HUES6 (cell line): ENCODE measurements at regions not wholly inside any gene's neighbourhood (a gene's known extent, or its start where the extent isn't known, plus 50 kb on each side); places are given as distances from the start of the nearest gene placed in this dataset.

Experiments used
- H3K27ac ChIP-seq: 2 replicates; pipeline ENCODE4 v1.7.0; 2013; ENCODE audit warnings: low read depth, mild to moderate bottlenecking, low read length, inconsistent platforms
- H3K27me3 ChIP-seq: 2 replicates; pipeline ENCODE4 v1.6.1; 2013; ENCODE audit warnings: low read length; ENCODE audit not compliant: control insufficient read depth, insufficient read depth
- H3K36me3 ChIP-seq: 2 replicates; pipeline ENCODE4 v1.6.1; 2013; ENCODE audit warnings: low read length; ENCODE audit not compliant: control insufficient read depth, insufficient read depth
- H3K4me1 ChIP-seq: 2 replicates; pipeline ENCODE4 v1.6.1; 2013; ENCODE audit warnings: low read length; ENCODE audit not compliant: control insufficient read depth, insufficient read depth
- H3K4me3 ChIP-seq: 2 replicates; pipeline ENCODE4 v1.5.1; 2013; ENCODE audit warnings: low read depth, low read length
- H3K9ac ChIP-seq: one replicate; pipeline ENCODE4 v1.6.1; 2013; ENCODE audit warnings: mild to moderate bottlenecking, low read length
- H3K9me3 ChIP-seq: 2 replicates; pipeline ENCODE4 v1.6.1; 2013; ENCODE audit warnings: low read depth, low read length; ENCODE audit not compliant: control insufficient read depth, insufficient read depth

- Histone ChIP-seq H3K9me3 (0 out of 2 replicates have a peak, but pooled peaks cover 2% of the 10 kb centered on the region), H3K27me3 (no peaks in the 10 kb centered on the region), H3K4me3 (no peak overlapping the region), H3K27ac (no peak overlapping the region), H3K4me1 (no peaks in the 10 kb centered on the region), H3K9ac (no peak overlapping the region), H3K36me3 (no peaks in the 10 kb centered on the region)
Measured at GRCh38 chr14:83529531-83529930, 1995.9 kb upstream of the SEL1L start.

GRCh38 chr14:83533734-83534133 is 1996.2 kb upstream of the FLRT2 start:
- H3K27ac ChIP-seq: no peak overlapping the region
- no peak overlapping the region for H3K9ac ChIP-seq
- H3K27me3 ChIP-seq: no peaks in the 10 kb centered on the region
- H3K4me1 ChIP-seq: no peaks in the 10 kb centered on the region
- no peak overlapping the region for H3K4me3 ChIP-seq
- H3K36me3 ChIP-seq: no peaks in the 10 kb centered on the region
- H3K9me3 ChIP-seq: no peaks in the 10 kb centered on the region

GRCh38 chr14:83534995-83535394 is 1994.9 kb upstream of the FLRT2 start:
- Histone ChIP-seq H3K27me3 (no peaks in the 10 kb centered on the region), H3K27ac (no peak overlapping the region), H3K4me1 (no peaks in the 10 kb centered on the region), H3K4me3 (no peak overlapping the region), H3K36me3 (no peaks in the 10 kb centered on the region), H3K9ac (no peak overlapping the region), H3K9me3 (no peaks in the 10 kb centered on the region)

- Histone ChIP-seq H3K9me3 (no peaks in the 10 kb centered on the region), H3K27ac (no peak overlapping the region), H3K27me3 (no peaks in the 10 kb centered on the region), H3K4me3 (no peak overlapping the region), H3K9ac (no peak overlapping the region), H3K4me1 (no peaks in the 10 kb centered on the region), H3K36me3 (no peaks in the 10 kb centered on the region)
Measured at GRCh38 chr14:83535444-83535843, 1994.5 kb upstream of the FLRT2 start.

GRCh38 chr14:83541147-83541546 is 1988.8 kb upstream of the FLRT2 start:
- Histone ChIP-seq H3K27me3 (no peaks in the 10 kb centered on the region), H3K4me1 (no peaks in the 10 kb centered on the region), H3K9ac (no peak overlapping the region), H3K4me3 (no peak overlapping the region), H3K36me3 (no peaks in the 10 kb centered on the region), H3K9me3 (no peaks in the 10 kb centered on the region), H3K27ac (no peak overlapping the region)

GRCh38 chr14:83548061-83548839 is 1981.7 kb upstream of the FLRT2 start:
- Histone ChIP-seq H3K4me3 (no peak overlapping the region), H3K9me3 (no peaks in the 10 kb centered on the region), H3K27me3 (no peaks in the 10 kb centered on the region), H3K9ac (no peak overlapping the region), H3K36me3 (no peaks in the 10 kb centered on the region), H3K27ac (no peak overlapping the region), H3K4me1 (no peaks in the 10 kb centered on the region)

GRCh38 chr14:83556065-83556464 is 1973.9 kb upstream of the FLRT2 start:
- H3K4me1 ChIP-seq: no peaks in the 10 kb centered on the region
- H3K27ac ChIP-seq: no peak overlapping the region
- H3K4me3 ChIP-seq: no peak overlapping the region
- no peaks in the 10 kb centered on the region for H3K9me3 ChIP-seq
- no peaks in the 10 kb centered on the region for H3K27me3 ChIP-seq
- no peaks in the 10 kb centered on the region for H3K36me3 ChIP-seq
- no peak overlapping the region for H3K9ac ChIP-seq

GRCh38 chr14:83556746-83557453 is 1973.0 kb upstream of the FLRT2 start:
- Histone ChIP-seq H3K27ac (no peak overlapping the region), H3K27me3 (no peaks in the 10 kb centered on the region), H3K4me3 (no peak overlapping the region), H3K4me1 (no peaks in the 10 kb centered on the region), H3K36me3 (no peaks in the 10 kb centered on the region), H3K9ac (no peak overlapping the region), H3K9me3 (no peaks in the 10 kb centered on the region)

- no peaks in the 10 kb centered on the region for H3K27me3 ChIP-seq
Measured at GRCh38 chr14:83558946-83559345, 1971.0 kb upstream of the FLRT2 start.

GRCh38 chr14:83559721-83560120 is 1970.2 kb upstream of the FLRT2 start:
- Histone ChIP-seq H3K9me3 (no peaks in the 10 kb centered on the region), H3K36me3 (no peaks in the 10 kb centered on the region), H3K9ac (no peak overlapping the region), H3K4me3 (no peak overlapping the region), H3K27me3 (no peaks in the 10 kb centered on the region), H3K4me1 (no peaks in the 10 kb centered on the region), H3K27ac (no peak overlapping the region)

More at GRCh38 chr14:83558946-83559345, 1971.0 kb upstream of the FLRT2 start:
- Histone ChIP-seq H3K9ac (no peak overlapping the region), H3K4me1 (no peaks in the 10 kb centered on the region), H3K4me3 (no peak overlapping the region), H3K9me3 (no peaks in the 10 kb centered on the region), H3K36me3 (no peaks in the 10 kb centered on the region), H3K27ac (no peak overlapping the region)

GRCh38 chr14:83561261-83561660 is 1968.7 kb upstream of the FLRT2 start:
- H3K9me3 ChIP-seq: no peaks in the 10 kb centered on the region
- no peaks in the 10 kb centered on the region for H3K27me3 ChIP-seq
- no peak overlapping the region for H3K9ac ChIP-seq
- no peak overlapping the region for H3K27ac ChIP-seq
- H3K4me1 ChIP-seq: no peaks in the 10 kb centered on the region
- no peak overlapping the region for H3K4me3 ChIP-seq
- no peaks in the 10 kb centered on the region for H3K36me3 ChIP-seq
